PC-3 (cell line): ENCODE measurements at regions not wholly inside any gene's neighbourhood (a gene's known extent, or its start where the extent isn't known, plus 50 kb on each side); places are given as distances from the start of the nearest gene placed in this dataset.

ENCODE experiments used
- CTCF ChIP-seq: fragments of 300-600 bp; sonication (generic); conservative IDR thresholded peaks from 2 replicates; pipeline ENCODE4 v1.5.1; 2017; ENCODE audit warnings: antibody characterized with exemption, low read depth, mild to moderate bottlenecking, low read length
- EZH2 ChIP-seq: fragments of 300-600 bp; sonication (generic); IDR thresholded peaks from one replicate; pipeline ENCODE4 v1.6.1; 2017; ENCODE audit warnings: antibody characterized with exemption, mild to moderate bottlenecking, low read length; ENCODE audit not compliant: unreplicated experiment

- no peak for TF ChIP-seq CTCF
- no peak for TF ChIP-seq EZH2
These were observed 162.2 kb downstream of the DIO2 start for GRCh38 chr14:80049055-80049454.
